ENCODE measurements at regions not wholly inside any gene's neighbourhood (a gene's known extent, or its start where the extent isn't known, plus 50 kb on each side); places are given as distances from the start of the nearest gene placed in this dataset.

- TF ChIP-seq CTCF (IDR thresholded peaks at IDR 0.05) = no peak
- no peak for TF ChIP-seq POLR2A (IDR thresholded peaks at IDR 0.05)
- TF ChIP-seq POLR2AphosphoS5 (IDR thresholded peaks at IDR 0.05) = no peak
Observed at GRCh38 chr13:29911781-29912418, 61.5 kb upstream of the UBL3 start.

All from breast epithelium (tissue), 3 donors.